HUES6 (cell line): ENCODE measurements at regions not wholly inside any gene's neighbourhood (a gene's known extent, or its start where the extent isn't known, plus 50 kb on each side); places are given as distances from the start of the nearest gene placed in this dataset.

ENCODE experiments used
- H3K27ac ChIP-seq: 2 replicates; pipeline ENCODE4 v1.7.0; 2013; ENCODE audit warnings: low read depth, mild to moderate bottlenecking, low read length, inconsistent platforms
- H3K27me3 ChIP-seq: 2 replicates; pipeline ENCODE4 v1.6.1; 2013; ENCODE audit warnings: low read length; ENCODE audit not compliant: control insufficient read depth, insufficient read depth
- H3K36me3 ChIP-seq: 2 replicates; pipeline ENCODE4 v1.6.1; 2013; ENCODE audit warnings: low read length; ENCODE audit not compliant: control insufficient read depth, insufficient read depth
- H3K4me1 ChIP-seq: 2 replicates; pipeline ENCODE4 v1.6.1; 2013; ENCODE audit warnings: low read length; ENCODE audit not compliant: control insufficient read depth, insufficient read depth
- H3K4me3 ChIP-seq: 2 replicates; pipeline ENCODE4 v1.5.1; 2013; ENCODE audit warnings: low read depth, low read length
- H3K9ac ChIP-seq: one replicate; pipeline ENCODE4 v1.6.1; 2013; ENCODE audit warnings: mild to moderate bottlenecking, low read length
- H3K9me3 ChIP-seq: 2 replicates; pipeline ENCODE4 v1.6.1; 2013; ENCODE audit warnings: low read depth, low read length; ENCODE audit not compliant: control insufficient read depth, insufficient read depth

DNA sequence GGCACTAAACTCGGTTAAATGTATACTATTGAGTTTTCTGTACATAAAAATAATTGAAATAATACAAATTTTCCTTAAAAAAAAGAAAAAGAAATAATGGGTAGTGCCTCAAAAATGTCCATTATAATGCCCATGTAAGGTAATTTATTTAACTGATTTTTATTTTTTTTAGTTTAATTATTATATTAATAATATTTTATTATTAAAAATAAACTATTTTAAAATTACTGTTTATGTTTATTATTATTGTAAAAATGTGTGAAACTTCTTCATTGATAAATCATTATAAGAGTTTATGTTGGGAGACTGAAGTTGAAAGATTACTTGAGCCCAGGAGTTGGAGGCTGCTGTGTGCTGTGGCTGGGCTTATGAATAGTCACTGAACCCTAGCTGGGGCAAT is 925.5 kb upstream of the EPHA7 start:
- Histone ChIP-seq H3K36me3 (no peaks in the 10 kb centered on the region), H3K27ac (no peak overlapping the region), H3K4me3 (no peak overlapping the region), H3K9ac (no peak overlapping the region), H3K9me3 (no peaks in the 10 kb centered on the region), H3K27me3 (no peaks in the 10 kb centered on the region), H3K4me1 (0 out of 2 replicates have a peak, but pooled peaks cover 3% of the 10 kb centered on the region)

GRCh38 chr6:94341173-94341572 is 921.8 kb upstream of the EPHA7 start:
- Histone ChIP-seq H3K9ac (no peak overlapping the region), H3K27ac (no peak overlapping the region), H3K27me3 (no peaks in the 10 kb centered on the region), H3K4me3 (no peak overlapping the region), H3K9me3 (no peaks in the 10 kb centered on the region), H3K4me1 (0 out of 2 replicates have a peak, but pooled peaks cover 3% of the 10 kb centered on the region), H3K36me3 (no peaks in the 10 kb centered on the region)

DNA sequence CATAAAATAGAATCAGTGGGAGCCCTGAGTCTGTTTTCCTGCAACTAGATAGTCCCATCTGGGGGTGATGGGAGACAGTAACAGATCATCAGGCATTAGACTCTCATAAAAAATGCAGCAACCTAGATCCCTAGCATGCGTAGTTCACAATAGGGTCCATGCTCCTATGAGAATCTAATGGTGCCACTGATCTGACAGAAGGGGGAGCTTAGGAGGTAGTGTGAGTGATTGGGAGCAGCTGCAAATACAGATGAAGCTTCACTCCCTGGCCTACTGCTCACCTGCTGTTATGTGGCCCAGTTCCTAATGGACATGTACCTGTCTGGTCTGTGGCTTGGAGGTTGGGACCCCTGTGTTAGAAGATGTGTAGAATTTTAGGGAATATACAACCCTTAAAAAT is 904.5 kb upstream of the EPHA7 start:
- Histone ChIP-seq H3K36me3 (no peaks in the 10 kb centered on the region), H3K4me3 (no peak overlapping the region), H3K27ac (no peak overlapping the region), H3K27me3 (no peaks in the 10 kb centered on the region), H3K9me3 (no peaks in the 10 kb centered on the region), H3K4me1 (no peaks in the 10 kb centered on the region), H3K9ac (no peak overlapping the region)

DNA sequence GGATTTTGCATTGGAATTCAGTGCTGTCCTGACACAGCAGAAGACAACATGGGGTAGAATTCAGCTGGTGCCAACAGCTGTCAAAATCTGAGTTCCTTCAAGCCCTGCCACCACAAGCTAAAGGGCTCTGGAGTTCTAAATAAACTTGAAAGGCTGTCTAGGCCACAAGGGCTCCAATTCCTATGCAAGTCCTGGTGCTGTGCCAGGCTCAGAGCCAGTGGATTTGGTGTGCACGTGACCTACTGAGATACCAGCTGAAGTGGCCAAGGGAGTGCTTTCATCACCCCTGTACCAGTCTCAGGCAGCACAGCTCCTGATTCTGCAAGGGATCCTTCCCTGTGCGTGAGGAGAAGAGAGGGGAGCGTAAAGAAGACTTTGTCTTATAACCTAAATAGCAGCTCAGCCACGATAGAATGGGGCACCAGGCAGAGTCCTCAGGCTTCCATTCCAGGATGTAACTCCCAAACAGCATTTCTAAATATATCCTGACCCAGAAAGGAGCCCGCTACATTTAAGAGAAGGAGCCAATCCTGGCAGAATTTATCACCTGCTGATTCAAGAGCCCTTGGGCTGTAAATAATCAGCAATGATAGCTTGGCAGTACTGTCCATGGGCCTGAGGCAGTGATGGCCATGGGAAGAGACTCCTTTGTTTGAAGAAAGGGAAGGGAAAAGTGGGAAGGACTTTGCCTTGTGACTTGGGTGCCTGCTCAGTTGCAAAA is 881.2 kb upstream of the EPHA7 start:
- Histone ChIP-seq H3K27ac (no peak overlapping the region), H3K36me3 (no peaks in the 10 kb centered on the region), H3K9me3 (no peaks in the 10 kb centered on the region), H3K4me3 (no peak overlapping the region), H3K4me1 (no peaks in the 10 kb centered on the region), H3K9ac (no peak overlapping the region), H3K27me3 (no peaks in the 10 kb centered on the region)

- H3K36me3 ChIP-seq = no peaks in the 10 kb centered on the region
- peaks cover 7% of the 10 kb centered on the region; the same call in 1 of the 2 replicates for H3K27me3 ChIP-seq
- no peaks in the 10 kb centered on the region for H3K4me1 ChIP-seq
- no peak overlapping the region for H3K4me3 ChIP-seq
- H3K9ac ChIP-seq = no peak overlapping the region
- H3K9me3 ChIP-seq = no peaks in the 10 kb centered on the region
- H3K27ac ChIP-seq = no peak overlapping the region
Measured at GRCh38 chr6:94289131-94289530, 869.8 kb upstream of the EPHA7 start.

GRCh38 chr6:94278146-94278545 is 858.8 kb upstream of the EPHA7 start:
- no peaks in the 10 kb centered on the region for H3K4me1 ChIP-seq
- H3K9me3 ChIP-seq = no peaks in the 10 kb centered on the region
- H3K9ac ChIP-seq = no peak overlapping the region
- H3K36me3 ChIP-seq = no peaks in the 10 kb centered on the region
- H3K4me3 ChIP-seq = no peak overlapping the region
- H3K27me3 ChIP-seq = no peaks in the 10 kb centered on the region
- no peak overlapping the region for H3K27ac ChIP-seq

GRCh38 chr6:94272327-94272726 is 853.0 kb upstream of the EPHA7 start:
- H3K36me3 ChIP-seq = no peaks in the 10 kb centered on the region
- H3K4me1 ChIP-seq = peaks cover 16% of the 10 kb centered on the region; the same call in 1 of the 2 replicates
- no peaks in the 10 kb centered on the region for H3K27me3 ChIP-seq
- no peaks in the 10 kb centered on the region for H3K9me3 ChIP-seq
- no peak overlapping the region for H3K27ac ChIP-seq
- H3K9ac ChIP-seq = no peak overlapping the region
- no peak overlapping the region for H3K4me3 ChIP-seq

DNA sequence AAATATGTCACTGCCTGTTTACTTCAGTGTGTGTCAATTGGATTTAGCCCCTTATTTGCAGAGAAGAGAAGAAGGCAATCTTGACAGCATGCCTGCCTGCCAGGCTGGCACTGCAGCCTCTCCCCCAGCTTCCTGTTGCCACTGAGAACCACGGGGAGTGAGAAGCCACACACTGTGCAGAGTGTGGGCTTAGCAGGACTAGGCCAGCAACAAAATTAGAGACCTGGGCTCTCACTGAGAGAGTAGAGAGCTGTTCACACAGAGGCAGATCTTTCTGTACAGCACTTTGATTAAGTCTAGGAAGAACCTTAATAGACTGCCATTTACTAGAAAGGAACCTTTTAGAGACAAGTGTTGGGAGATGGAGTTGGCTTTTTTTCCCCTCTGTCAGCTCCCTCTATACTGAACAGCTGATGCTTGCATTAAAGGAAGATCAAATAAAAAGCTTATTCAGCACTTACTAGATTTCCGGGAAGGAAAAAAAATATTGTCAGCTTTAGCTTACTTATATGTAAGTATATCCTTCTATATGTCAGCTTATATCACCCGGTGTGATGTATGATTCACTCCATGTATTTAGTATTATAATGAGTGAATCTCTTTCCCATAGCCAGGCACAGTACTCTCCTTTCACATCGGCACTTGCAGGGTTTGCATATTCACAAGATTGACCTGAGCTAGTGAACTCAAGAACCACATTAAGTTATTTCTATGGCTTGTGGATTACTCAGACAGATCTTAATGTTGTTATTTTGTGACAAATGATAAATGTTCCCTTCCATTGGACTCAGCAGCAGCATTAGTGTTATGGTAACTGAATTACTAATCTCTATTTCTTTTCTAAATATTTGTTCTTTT is 851.0 kb upstream of the EPHA7 start:
- Histone ChIP-seq H3K9ac (no peak overlapping the region), H3K27me3 (no peaks in the 10 kb centered on the region), H3K36me3 (no peaks in the 10 kb centered on the region), H3K4me1 (peaks cover 16% of the 10 kb centered on the region; the same call in 1 of the 2 replicates), H3K4me3 (no peak overlapping the region), H3K9me3 (0 out of 2 replicates have a peak, but pooled peaks cover 3% of the 10 kb centered on the region), H3K27ac (no peak overlapping the region)

DNA sequence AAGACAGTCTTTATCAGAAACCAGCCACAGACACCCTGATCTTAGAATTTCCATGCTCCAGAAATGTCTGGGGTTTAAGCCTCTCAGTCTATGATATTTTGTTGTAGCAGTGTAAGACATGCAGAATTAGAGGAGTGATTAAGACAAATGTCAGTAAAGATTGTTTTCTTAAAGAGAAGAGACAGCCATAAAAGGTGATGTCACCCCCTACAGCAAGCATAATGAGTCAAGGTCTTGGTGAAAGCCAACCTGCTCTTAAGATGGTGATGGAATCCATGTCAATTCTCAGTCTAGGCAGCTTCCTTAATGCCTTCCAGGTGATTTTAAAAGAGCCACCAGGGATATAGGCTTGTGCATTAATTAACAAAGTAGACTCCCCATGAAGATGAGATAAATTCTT is 849.9 kb upstream of the EPHA7 start:
- no peaks in the 10 kb centered on the region for H3K36me3 ChIP-seq
- H3K4me1 ChIP-seq = peaks cover 16% of the 10 kb centered on the region; the same call in 1 of the 2 replicates
- 0 out of 2 replicates have a peak, but pooled peaks cover 3% of the 10 kb centered on the region for H3K9me3 ChIP-seq
- no peak overlapping the region for H3K27ac ChIP-seq
- H3K4me3 ChIP-seq = no peak overlapping the region
- no peaks in the 10 kb centered on the region for H3K27me3 ChIP-seq
- H3K9ac ChIP-seq = no peak overlapping the region

- Histone ChIP-seq H3K36me3 (no peaks in the 10 kb centered on the region), H3K27me3 (no peaks in the 10 kb centered on the region), H3K9me3 (0 out of 2 replicates have a peak, but pooled peaks cover 5% of the 10 kb centered on the region), H3K4me1 (no peaks in the 10 kb centered on the region), H3K9ac (no peak overlapping the region), H3K27ac (no peak overlapping the region), H3K4me3 (no peak overlapping the region)
Measured at GRCh38 chr6:94260765-94261164, 841.4 kb upstream of the EPHA7 start.

DNA sequence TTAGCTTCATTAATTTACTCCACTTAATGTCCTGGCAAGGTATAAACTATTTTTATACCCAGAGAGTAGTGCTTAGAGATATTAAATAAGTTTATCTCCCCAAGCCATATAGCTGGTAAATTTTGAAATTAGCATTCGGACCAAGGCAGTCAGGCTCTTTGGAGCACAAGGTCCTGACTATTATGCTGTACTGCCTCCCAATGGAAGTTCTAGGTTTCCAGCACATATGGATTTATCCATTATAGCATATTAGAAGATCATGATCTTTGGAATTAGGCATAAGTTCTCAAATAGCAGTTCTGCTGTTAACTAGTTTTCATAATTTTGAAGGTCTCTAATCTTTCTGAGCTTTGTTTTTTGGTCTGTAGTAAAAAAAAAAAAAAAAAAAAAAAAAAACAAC is 835.3 kb upstream of the EPHA7 start:
- no peak overlapping the region for H3K9ac ChIP-seq
- no peaks in the 10 kb centered on the region for H3K36me3 ChIP-seq
- H3K4me3 ChIP-seq = no peak overlapping the region
- H3K9me3 ChIP-seq = no peaks in the 10 kb centered on the region
- peaks cover 6% of the 10 kb centered on the region; the same call in 1 of the 2 replicates for H3K4me1 ChIP-seq
- no peak overlapping the region for H3K27ac ChIP-seq
- no peaks in the 10 kb centered on the region for H3K27me3 ChIP-seq
